Neural crest cell (in vitro differentiated cells): ENCODE measurements at regions not wholly inside any gene's neighbourhood (a gene's known extent, or its start where the extent isn't known, plus 50 kb on each side); places are given as distances from the start of the nearest gene placed in this dataset.
A peak's percentile ranks its signal among the peaks of the same experiment; 100 is the strongest.
"Not testable (repeated sequence)": the region's sequence is repeated elsewhere in the genome, so short reads cannot be mapped to it uniquely, and the experiment has no call there.

Source experiments
- DNase-seq: peaks from one replicate; pipeline ENCODE4 v3.0.0; 2021; ENCODE audit warnings: low read depth, mixed read lengths, low spot score
- H3K27ac Mint-ChIP-seq: one replicate; pipeline ENCODE4 v1.8.0; 2021; ENCODE audit warnings: mild to moderate bottlenecking, mixed read lengths; ENCODE audit not compliant: unreplicated experiment
- H3K27me3 Mint-ChIP-seq: 2 replicates; pipeline ENCODE4 v1.8.0; 2021; ENCODE audit warnings: low read depth, mild to moderate bottlenecking, mixed read lengths
- H3K36me3 Mint-ChIP-seq: 2 replicates; pipeline ENCODE4 v1.8.0; 2021; ENCODE audit warnings: low read depth, mild to moderate bottlenecking, mixed read lengths
- H3K4me1 Mint-ChIP-seq: 2 replicates; pipeline ENCODE4 v1.8.0; 2021; ENCODE audit warnings: mixed read lengths
- H3K4me3 Mint-ChIP-seq: one replicate; pipeline ENCODE4 v1.8.0; 2021; ENCODE audit warnings: mild to moderate bottlenecking, mixed read lengths
- H3K9me3 Mint-ChIP-seq: 2 replicates; pipeline ENCODE4 v1.8.0; 2021; ENCODE audit warnings: mixed read lengths
- TF ChIP-seq, protein P1 (sequence below): fragments of 200-600 bp; sonication (generic); conservative IDR thresholded peaks from 2 replicates; pipeline ENCODE4 v1.5.0; 2021; ENCODE audit warnings: antibody characterized with exemption, mild to moderate bottlenecking

DNA sequence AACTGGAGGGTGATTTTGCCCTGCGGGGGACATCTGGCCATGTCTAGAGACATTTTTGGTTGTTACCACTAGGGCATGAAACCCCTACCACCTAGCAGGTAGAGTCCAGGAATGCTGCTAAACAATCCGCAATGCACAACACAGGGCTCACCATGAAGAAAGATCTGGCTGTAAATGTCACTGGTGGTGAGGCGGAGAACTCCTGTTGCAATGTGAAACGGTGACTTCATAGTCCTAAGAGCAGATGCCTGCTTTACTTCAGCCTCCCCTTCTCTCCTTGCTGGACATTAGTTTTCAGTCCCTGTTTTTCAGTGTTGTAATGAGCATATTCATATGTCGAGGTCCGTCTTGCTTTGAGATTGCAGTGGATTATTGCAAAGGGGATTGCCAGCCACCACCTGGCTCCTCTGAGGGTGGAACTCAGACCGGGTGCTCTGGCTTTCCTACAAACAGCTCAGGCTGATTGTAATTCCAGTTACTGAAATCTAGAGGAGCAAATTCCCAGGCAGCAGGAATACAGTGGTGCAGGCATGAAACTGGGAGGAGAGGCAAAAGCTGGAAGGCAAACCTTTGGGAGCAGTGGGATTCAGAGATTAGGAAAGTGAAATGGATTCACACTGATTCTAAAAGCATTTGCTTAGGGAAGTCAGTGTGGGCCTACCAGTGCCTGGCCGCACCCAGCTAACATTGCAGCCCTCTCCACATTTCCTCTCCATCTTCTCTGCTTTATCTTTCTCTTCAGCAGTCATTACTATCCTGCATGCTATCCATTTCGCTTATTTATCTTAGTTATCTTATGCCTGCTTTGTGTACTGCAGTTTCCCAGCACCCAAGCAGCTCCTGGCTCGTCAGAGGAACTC, 76.1 kb upstream of the PCDH8 start:
- DNase-seq, result no peak
- Mint-ChIP-seq H3K4me1 (peaks cover 11% of the 10 kb centered on the region), H3K9me3 (peaks cover 6% of the 10 kb centered on the region), H3K36me3 (no peaks in the 10 kb centered on the region), H3K4me3 (no peak overlapping the region), H3K27ac (peak overlapping the region; percentile 7), H3K27me3 (peaks cover 52% of the 10 kb centered on the region)
- TF ChIP-seq, protein P1, sequence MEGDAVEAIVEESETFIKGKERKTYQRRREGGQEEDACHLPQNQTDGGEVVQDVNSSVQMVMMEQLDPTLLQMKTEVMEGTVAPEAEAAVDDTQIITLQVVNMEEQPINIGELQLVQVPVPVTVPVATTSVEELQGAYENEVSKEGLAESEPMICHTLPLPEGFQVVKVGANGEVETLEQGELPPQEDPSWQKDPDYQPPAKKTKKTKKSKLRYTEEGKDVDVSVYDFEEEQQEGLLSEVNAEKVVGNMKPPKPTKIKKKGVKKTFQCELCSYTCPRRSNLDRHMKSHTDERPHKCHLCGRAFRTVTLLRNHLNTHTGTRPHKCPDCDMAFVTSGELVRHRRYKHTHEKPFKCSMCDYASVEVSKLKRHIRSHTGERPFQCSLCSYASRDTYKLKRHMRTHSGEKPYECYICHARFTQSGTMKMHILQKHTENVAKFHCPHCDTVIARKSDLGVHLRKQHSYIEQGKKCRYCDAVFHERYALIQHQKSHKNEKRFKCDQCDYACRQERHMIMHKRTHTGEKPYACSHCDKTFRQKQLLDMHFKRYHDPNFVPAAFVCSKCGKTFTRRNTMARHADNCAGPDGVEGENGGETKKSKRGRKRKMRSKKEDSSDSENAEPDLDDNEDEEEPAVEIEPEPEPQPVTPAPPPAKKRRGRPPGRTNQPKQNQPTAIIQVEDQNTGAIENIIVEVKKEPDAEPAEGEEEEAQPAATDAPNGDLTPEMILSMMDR, result no peak

DNA sequence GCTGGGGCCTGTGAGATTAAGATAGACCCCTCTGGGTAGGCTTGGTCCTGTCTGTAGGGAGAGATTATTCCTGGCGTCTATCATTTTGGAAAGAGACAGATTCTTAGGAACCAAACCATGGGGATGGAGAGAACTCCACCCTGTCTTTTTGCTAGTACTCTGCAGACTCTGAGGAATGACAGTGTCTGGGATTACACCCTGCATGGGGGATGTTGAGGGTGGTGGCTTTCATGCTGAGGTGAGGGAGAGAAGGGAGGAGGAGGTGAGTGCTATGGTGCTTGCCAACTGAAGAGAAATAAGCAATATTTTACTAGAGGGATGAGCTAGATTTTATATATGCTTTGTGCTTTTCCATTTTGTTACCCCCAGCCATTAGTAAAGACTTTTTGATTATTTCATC, 74.5 kb upstream of the PCDH8 start:
- TF ChIP-seq, protein P1, result no peak
- Mint-ChIP-seq H3K4me1 (peaks cover 5% of the 10 kb centered on the region), H3K27ac (no peak overlapping the region)

DNA sequence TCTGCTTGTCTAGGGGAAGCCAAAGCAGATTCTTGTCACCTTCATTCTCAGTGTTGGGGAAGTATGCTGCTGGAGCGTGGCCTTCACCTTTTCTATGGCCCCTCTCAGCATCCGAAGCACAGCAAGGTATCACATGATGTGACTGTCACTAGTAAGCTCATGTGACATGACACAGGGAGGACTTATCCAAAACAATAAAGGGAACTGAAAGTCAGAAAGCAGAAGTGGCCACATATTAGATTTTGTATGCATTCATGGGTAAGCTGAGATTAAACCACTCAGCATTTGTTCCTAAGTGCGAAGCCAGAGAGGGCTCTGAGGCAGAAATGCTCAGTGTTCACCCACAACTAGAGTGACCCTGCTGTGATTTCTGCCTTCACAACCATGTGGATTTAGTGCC, 72.8 kb upstream of the PCDH8 start:
- no peaks in the 10 kb centered on the region for H3K36me3 Mint-ChIP-seq
- H3K27me3 Mint-ChIP-seq, result peaks cover 35% of the 10 kb centered on the region

More for the DNA sequence above, 74.5 kb upstream of the PCDH8 start:
- H3K27me3 Mint-ChIP-seq, result peaks cover 46% of the 10 kb centered on the region
- no peak for DNase-seq
- H3K9me3 Mint-ChIP-seq, result peaks cover 4% of the 10 kb centered on the region
- no peak overlapping the region for H3K4me3 Mint-ChIP-seq
- H3K36me3 Mint-ChIP-seq, result no peaks in the 10 kb centered on the region

DNA sequence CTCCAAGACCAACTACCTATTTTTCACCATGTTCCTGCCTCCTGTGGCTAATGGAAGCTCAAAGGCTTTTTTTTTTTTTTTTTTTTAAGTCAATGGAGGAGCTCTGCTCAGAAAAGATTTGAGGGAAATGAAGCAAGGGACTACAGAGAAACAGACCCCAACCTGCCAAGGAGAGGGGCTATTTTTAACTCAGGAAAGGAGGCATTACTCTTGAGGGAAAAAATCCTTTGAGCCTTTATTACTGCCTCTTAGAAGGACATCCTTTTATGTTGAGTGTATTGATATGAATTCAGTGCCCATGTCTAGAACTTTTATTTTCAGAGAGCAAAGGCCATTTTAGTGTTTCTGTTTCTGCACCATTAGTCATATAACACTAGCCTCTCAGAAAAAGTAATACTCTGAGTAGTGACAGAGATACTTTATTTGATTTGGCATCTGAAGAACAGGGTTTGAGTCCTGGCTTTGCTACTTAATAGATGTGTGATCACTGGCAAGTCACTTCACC, 68.1 kb upstream of the PCDH8 start:
- H3K4me3 Mint-ChIP-seq, result no peak overlapping the region
- H3K36me3 Mint-ChIP-seq, result no peaks in the 10 kb centered on the region
- DNase-seq, result no peak
- TF ChIP-seq, protein P1, result no peak
- H3K9me3 Mint-ChIP-seq, result peaks cover 10% of the 10 kb centered on the region
- H3K4me1 Mint-ChIP-seq, result no peaks in the 10 kb centered on the region
- no peak overlapping the region for H3K27ac Mint-ChIP-seq
- H3K27me3 Mint-ChIP-seq, result peaks cover 12% of the 10 kb centered on the region

More for the DNA sequence above, 72.8 kb upstream of the PCDH8 start:
- Mint-ChIP-seq H3K4me1 (peaks cover 5% of the 10 kb centered on the region), H3K9me3 (peaks cover 10% of the 10 kb centered on the region), H3K4me3 (no peak overlapping the region), H3K27ac (no peak overlapping the region)
- no peak for DNase-seq
- TF ChIP-seq, protein P1, result no peak

DNA sequence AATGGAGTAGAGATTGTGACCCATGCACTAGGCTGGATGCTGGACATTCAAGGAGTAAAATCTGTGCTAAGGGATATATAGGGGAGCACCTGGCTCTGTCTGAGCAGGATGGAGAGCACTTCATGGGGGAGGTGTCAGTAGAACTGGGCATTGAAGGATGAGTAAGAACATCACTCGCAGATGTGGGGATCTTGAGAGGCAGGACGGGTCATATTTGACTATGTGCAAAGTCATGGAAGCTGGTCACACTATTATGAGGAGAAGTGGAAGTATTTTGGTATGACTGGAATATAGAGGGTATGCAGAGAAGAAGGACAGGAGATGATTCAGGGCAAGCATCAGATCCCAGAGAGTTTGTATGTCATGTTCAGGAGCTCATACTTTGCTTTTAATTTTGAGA, 62.9 kb upstream of the PCDH8 start:
- Mint-ChIP-seq H3K36me3 (no peaks in the 10 kb centered on the region), H3K9me3 (peaks cover 2% of the 10 kb centered on the region), H3K27me3 (peaks cover 19% of the 10 kb centered on the region), H3K4me3 (no peak overlapping the region), H3K27ac (no peak overlapping the region), H3K4me1 (peaks cover 10% of the 10 kb centered on the region)
- DNase-seq, result no peak
- TF ChIP-seq, protein P1, result no peak

DNA sequence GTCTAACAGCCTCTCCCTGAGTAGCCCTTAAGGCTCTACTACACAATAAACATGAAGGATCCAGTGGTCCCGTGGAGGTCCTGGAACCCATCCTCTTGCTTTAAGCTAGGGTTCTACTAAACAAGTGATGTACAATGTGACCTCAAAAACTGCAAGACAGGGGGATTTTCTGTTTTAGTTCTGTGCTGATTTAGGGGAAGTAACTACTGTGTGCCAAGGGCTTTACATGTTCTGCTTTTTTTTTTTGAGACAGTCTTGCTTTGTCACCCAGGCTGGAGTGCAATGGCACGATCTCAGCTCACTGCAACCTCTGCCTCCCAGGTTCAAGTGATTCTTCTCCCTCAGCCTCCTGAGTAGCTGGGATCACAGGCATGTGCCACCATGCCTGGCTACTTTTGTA, 61.9 kb upstream of the PCDH8 start:
- H3K36me3 Mint-ChIP-seq, H3K27ac Mint-ChIP-seq, DNase-seq, H3K9me3 Mint-ChIP-seq, H3K4me3 Mint-ChIP-seq: not testable (repeated sequence)
- Mint-ChIP-seq H3K4me1 (peaks cover 20% of the 10 kb centered on the region), H3K27me3 (peaks cover 25% of the 10 kb centered on the region)
